VCaP (cell line): ENCODE measurements at regions not wholly inside any gene's neighbourhood (a gene's known extent, or its start where the extent isn't known, plus 50 kb on each side); places are given as distances from the start of the nearest gene placed in this dataset.

Source experiments
- H3K27ac ChIP-seq: fragments of 450-650 bp; 2 replicates; pipeline ENCODE4 v1.5.1; 2017
- TF ChIP-seq, protein P1 (sequence below): fragments of 450-650 bp; conservative IDR thresholded peaks from 2 replicates; pipeline ENCODE4 v1.5.1; 2017; ENCODE audit warnings: mild to moderate bottlenecking, moderate library complexity

DNA sequence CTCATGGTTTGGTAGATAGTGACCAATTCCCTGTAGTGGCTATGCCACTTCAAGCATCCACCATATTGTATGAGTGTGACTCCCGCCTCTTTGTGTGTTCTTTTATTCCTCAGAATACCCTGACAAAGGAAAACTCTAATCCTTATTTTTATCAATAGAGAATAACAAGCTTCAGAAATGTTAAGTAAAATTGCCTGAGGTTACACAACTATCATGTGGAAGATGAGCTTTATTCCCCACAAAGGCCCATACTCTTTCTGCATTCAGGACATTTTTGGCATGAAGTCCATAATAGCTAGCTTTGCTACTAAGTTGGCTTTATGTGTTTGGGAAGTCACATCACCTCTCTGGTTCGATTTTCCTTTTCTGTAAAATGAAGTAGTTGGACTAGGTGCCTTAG is 276.8 kb downstream of the PIK3C3 start:
- H3K27ac ChIP-seq = no peak overlapping the region
- TF ChIP-seq, protein P1, sequence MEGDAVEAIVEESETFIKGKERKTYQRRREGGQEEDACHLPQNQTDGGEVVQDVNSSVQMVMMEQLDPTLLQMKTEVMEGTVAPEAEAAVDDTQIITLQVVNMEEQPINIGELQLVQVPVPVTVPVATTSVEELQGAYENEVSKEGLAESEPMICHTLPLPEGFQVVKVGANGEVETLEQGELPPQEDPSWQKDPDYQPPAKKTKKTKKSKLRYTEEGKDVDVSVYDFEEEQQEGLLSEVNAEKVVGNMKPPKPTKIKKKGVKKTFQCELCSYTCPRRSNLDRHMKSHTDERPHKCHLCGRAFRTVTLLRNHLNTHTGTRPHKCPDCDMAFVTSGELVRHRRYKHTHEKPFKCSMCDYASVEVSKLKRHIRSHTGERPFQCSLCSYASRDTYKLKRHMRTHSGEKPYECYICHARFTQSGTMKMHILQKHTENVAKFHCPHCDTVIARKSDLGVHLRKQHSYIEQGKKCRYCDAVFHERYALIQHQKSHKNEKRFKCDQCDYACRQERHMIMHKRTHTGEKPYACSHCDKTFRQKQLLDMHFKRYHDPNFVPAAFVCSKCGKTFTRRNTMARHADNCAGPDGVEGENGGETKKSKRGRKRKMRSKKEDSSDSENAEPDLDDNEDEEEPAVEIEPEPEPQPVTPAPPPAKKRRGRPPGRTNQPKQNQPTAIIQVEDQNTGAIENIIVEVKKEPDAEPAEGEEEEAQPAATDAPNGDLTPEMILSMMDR = no peak

- peak overlapping the region; percentile 29; the same call in 1 of the 2 replicates for H3K27ac ChIP-seq
- TF ChIP-seq, protein P1 = no peak
Measured at GRCh38 chr18:42233908-42234307, 278.9 kb downstream of the PIK3C3 start.

- no peak overlapping the region for H3K27ac ChIP-seq
- TF ChIP-seq, protein P1 = no peak
Measured at GRCh38 chr18:42242758-42243157, 287.7 kb downstream of the PIK3C3 start.

DNA sequence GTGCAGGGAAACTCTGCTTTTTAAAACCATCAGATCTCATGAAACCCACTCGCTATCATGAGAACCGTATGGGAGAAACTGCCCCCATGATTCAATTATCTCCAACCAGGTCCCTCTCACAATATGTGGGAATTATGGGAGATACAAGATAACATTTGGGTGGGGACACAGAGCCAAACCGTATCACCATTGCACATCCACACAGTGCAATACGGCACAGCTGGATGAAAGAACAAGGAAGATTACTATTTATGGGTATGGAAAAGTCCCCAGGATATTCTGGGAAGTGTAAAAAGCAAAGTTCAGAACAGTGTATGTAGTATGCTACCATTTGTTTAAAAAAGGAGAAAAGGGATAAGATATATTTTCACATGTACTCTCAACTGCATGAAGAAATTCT is 290.1 kb downstream of the PIK3C3 start:
- H3K27ac ChIP-seq = no peak overlapping the region

DNA sequence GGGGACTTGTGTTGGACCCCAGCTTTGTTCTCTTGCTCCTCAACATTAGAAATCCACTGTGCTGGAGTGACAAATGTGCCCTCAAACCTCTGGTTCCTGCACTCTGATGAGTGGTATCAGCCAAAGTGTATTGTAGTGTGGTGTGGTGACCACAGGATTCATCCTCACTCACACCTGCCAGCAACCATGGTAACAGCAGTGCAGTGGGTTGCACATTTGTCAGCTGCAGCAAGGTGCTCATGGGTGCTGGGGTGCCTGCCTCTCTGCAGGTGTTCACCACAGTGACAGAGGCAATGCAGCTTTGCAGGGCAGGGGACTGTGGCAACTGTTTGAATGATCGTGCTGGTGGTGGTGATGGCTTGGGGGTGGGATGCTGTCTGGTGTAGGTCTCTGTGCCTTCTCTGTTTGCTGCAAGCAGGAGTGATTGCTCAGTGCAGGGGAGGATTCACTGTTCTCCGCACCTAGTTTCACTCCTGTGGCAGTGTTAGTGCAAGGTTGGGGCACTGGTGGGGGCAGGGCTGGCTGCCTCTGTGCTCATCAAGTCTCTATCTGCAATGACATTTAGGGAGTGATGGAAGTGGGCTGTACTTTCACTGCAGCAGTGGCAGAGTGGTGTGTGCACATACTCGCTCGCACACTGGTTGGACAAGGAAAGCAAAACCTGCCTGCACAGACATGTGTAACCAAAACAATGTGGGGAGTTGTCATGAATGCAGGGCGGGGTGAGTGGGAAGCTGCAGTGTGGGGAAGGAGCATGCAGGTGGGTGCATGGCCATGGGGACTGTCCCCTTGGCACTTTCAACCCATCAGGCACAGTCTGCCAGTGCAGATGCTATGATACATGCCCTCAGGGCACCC is 301.1 kb downstream of the PIK3C3 start:
- no peak overlapping the region for H3K27ac ChIP-seq
- TF ChIP-seq, protein P1 = no peak

More for the DNA sequence above, 290.1 kb downstream of the PIK3C3 start:
- TF ChIP-seq, protein P1 = no peak

DNA sequence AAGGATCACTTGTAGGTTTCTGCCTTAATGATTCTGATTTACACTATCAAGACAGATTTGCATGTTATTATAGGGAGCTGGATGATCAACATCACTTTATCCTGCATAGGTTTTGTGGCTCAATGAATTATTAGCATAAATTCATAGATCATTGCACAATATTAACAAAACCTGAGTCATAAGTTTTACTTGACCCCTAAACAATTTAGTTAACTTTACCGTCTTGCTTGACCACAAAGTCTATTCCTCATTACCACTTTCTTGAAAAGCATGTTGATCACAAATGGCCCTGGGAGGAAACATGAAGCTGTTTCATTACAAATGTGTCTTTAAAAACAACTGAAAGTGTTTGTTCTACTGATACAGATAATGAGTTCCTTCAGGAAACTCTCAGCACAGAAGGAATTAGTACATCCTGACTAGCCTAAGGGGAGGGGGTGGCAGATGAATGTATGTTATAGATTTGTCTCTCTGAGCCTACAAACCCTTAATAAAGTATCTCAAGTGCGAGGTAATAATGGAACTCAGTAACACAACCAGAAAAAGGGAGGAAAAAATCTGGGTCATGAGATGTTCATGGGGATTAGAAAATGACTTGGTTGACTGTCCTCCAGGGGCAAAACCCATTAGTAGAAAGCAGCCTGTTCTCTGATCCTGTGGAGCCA is 303.4 kb downstream of the PIK3C3 start:
- TF ChIP-seq, protein P1 = no peak
- H3K27ac ChIP-seq = peak overlapping the region; percentile 70; the same call in 1 of the 2 replicates

DNA sequence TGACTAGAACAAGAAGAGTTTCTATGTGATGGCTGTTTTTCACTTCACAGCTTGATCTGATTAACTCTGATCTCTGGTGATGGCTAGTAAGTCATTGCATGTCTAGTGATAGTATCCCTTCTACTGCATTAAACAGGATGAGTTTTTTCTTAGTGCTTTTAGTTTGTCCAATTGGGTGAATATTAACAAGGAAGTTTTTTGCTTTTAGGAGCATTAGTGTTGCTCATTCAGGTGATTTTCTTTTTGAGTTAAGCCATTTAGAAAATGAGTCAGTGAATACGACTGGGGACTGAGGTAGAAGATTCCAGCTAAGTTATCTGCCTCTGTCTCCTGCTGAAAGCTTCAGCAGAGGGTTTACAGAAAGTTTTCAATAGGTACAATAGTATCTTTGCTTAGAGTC is 306.7 kb downstream of the PIK3C3 start:
- TF ChIP-seq, protein P1 = no peak

More for the DNA sequence above, 306.7 kb downstream of the PIK3C3 start:
- peak overlapping the region; percentile 70 for H3K27ac ChIP-seq
